ENCODE measurements at regions not wholly inside any gene's neighbourhood (a gene's known extent, or its start where the extent isn't known, plus 50 kb on each side); places are given as distances from the start of the nearest gene placed in this dataset.

DNA sequence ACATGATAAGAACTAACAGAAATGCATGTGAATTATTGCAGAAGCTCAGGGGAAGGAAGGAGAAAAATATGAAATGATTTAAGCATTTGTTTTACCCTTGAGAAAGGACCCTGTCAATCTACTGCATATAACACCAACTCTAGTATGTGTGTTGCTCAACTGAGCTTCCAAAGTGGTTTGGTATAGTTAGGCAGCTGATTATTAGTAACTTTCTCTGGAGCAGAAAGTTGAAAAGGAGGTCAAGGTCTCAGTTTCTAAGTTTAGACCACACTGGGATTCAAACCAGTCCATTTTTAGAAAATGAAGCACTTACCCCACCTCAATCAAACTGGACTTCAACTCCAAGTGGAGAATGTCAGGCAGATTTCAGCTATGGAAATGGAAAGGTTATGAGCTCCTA, 123.3 kb upstream of the CDC42EP3 start:
- TF ChIP-seq CTCF (conservative IDR thresholded peaks at IDR 0.05; ENCODE audit: low read length) (no peak), EZH2phosphoT487 (IDR thresholded peaks at IDR 0.05; ENCODE audit: borderline replicate concordance) (no peak)

Measured in Loucy (cell line).